HL-60 (cell line): ENCODE measurements at regions not wholly inside any gene's neighbourhood (a gene's known extent, or its start where the extent isn't known, plus 50 kb on each side); places are given as distances from the start of the nearest gene placed in this dataset.

Experiments used
- DNase-seq, 2 experiments: peaks; one replicate each; pipeline ENCODE4 v3.0.0-alpha.2; 2010 to 2020; ENCODE audit warnings: low read depth in 1 of 2, low spot score in 1 of 2
- H3K27ac ChIP-seq: fragments of 250-450 bp; sonication (Bioruptor Pico); replicated peaks from 2 replicates; pipeline ENCODE4 v1.5.1; 2020; ENCODE audit warnings: mild to moderate bottlenecking, moderate library complexity
- H3K27me3 ChIP-seq: fragments of 250-450 bp; sonication (Bioruptor Pico); 2 replicates; pipeline ENCODE4 v1.5.1; 2021; ENCODE audit warnings: mild to moderate bottlenecking, moderate library complexity; ENCODE audit not compliant: insufficient read depth, poor library complexity, severe bottlenecking
- H3K4me3 ChIP-seq: replicated peaks from 2 replicates; pipeline ENCODE4 v1.5.1; 2011; ENCODE audit warnings: mild to moderate bottlenecking, control low read depth, low read length; ENCODE audit not compliant: insufficient read depth
- GABPA ChIP-seq: IDR thresholded peaks from 2 replicates; pipeline ENCODE4 v1.6.1; 2012; ENCODE audit warnings: low read depth
- POLR2AphosphoS5 ChIP-seq: IDR thresholded peaks from 2 replicates; pipeline ENCODE4 v1.6.1; 2012; ENCODE audit warnings: low read depth
- SPI1 ChIP-seq: IDR thresholded peaks from 2 replicates; pipeline ENCODE4 v1.6.1; 2012; ENCODE audit warnings: low read depth, mild to moderate bottlenecking, borderline replicate concordance
- TF ChIP-seq, protein P1 (sequence below): IDR thresholded peaks from one replicate; pipeline ENCODE4 v1.5.1; 2011; ENCODE audit warnings: low read length, control low read depth, inconsistent platforms; ENCODE audit not compliant: insufficient read depth
- TF ChIP-seq, protein P2 (sequence below): IDR thresholded peaks from 2 replicates; pipeline ENCODE4 v1.6.1; 2012; ENCODE audit warnings: low read depth; ENCODE audit not compliant: insufficient replicate concordance

DNA sequence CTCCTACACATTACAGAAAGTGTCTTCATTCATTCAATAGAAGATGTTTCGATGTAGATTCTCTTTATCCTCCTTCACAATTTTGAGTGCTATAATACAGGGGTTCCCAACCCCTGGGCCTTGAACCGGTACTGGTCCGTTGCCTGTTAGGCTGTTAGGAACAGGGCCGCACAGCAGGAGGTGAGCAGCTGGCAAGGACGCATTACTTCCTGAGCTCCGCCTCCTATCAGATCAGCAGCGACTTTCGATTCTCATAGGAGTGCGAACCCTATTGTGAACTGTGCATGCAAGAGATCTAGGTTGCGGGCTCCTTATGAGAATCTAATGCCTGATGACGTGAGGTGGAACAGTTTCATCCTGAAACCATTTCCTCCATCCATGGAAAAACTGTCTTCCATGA is 153.0 kb upstream of the SMC2 start:
- TF ChIP-seq, protein P1, sequence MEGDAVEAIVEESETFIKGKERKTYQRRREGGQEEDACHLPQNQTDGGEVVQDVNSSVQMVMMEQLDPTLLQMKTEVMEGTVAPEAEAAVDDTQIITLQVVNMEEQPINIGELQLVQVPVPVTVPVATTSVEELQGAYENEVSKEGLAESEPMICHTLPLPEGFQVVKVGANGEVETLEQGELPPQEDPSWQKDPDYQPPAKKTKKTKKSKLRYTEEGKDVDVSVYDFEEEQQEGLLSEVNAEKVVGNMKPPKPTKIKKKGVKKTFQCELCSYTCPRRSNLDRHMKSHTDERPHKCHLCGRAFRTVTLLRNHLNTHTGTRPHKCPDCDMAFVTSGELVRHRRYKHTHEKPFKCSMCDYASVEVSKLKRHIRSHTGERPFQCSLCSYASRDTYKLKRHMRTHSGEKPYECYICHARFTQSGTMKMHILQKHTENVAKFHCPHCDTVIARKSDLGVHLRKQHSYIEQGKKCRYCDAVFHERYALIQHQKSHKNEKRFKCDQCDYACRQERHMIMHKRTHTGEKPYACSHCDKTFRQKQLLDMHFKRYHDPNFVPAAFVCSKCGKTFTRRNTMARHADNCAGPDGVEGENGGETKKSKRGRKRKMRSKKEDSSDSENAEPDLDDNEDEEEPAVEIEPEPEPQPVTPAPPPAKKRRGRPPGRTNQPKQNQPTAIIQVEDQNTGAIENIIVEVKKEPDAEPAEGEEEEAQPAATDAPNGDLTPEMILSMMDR: no peak
- no peak for TF ChIP-seq SPI1
- no peak for TF ChIP-seq POLR2AphosphoS5
- TF ChIP-seq, protein P2, sequence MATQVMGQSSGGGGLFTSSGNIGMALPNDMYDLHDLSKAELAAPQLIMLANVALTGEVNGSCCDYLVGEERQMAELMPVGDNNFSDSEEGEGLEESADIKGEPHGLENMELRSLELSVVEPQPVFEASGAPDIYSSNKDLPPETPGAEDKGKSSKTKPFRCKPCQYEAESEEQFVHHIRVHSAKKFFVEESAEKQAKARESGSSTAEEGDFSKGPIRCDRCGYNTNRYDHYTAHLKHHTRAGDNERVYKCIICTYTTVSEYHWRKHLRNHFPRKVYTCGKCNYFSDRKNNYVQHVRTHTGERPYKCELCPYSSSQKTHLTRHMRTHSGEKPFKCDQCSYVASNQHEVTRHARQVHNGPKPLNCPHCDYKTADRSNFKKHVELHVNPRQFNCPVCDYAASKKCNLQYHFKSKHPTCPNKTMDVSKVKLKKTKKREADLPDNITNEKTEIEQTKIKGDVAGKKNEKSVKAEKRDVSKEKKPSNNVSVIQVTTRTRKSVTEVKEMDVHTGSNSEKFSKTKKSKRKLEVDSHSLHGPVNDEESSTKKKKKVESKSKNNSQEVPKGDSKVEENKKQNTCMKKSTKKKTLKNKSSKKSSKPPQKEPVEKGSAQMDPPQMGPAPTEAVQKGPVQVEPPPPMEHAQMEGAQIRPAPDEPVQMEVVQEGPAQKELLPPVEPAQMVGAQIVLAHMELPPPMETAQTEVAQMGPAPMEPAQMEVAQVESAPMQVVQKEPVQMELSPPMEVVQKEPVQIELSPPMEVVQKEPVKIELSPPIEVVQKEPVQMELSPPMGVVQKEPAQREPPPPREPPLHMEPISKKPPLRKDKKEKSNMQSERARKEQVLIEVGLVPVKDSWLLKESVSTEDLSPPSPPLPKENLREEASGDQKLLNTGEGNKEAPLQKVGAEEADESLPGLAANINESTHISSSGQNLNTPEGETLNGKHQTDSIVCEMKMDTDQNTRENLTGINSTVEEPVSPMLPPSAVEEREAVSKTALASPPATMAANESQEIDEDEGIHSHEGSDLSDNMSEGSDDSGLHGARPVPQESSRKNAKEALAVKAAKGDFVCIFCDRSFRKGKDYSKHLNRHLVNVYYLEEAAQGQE: no peak
- no peak for TF ChIP-seq GABPA
- no peak overlapping the region for H3K27ac ChIP-seq
- H3K4me3 ChIP-seq: no peak overlapping the region
- H3K27me3 ChIP-seq: no peaks in the 10 kb centered on the region
- no peak for DNase-seq

DNA sequence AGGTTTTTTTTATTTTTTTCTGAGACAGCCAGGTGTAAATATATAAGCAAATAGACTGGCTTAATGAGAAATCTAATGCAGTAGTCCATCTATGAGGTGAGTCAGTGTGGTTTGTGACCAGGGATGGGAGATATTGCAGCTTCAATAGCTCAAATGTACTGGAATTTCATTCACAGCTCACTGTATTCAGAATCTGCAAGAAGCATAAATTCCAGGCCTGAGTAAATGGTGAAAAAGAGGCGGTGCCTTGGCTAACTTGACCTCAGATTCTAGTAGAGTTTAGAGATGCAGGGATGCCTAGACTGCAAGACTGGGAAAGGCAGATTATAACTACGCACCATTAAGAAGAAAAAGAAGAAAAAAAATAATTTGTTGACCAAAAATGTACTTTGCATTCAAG is 151.9 kb upstream of the SMC2 start:
- no peak overlapping the region for H3K27ac ChIP-seq
- no peaks in the 10 kb centered on the region for H3K27me3 ChIP-seq
- H3K4me3 ChIP-seq: no peak overlapping the region
- TF ChIP-seq GABPA: no peak
- TF ChIP-seq, protein P2: no peak
- no peak for DNase-seq

DNA sequence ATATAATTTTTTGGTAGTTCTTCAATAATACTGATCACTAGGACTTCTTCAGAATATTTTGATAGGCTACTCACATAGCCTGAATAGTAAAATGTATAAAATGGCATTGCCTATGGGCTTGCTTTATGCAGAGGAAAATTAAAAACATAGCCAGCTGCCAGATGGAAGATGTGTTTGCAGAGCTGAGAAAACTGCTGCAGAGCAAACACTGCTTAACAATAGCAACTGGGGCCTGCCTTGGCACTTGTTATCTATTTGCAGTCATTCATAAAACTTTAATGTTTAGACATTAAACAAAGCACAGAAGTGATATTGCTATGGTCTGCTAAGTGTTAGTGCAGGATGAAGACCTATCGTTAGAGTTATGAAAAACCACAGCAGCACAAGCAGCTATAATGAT is 151.5 kb upstream of the SMC2 start:
- Histone ChIP-seq H3K27ac (no peak overlapping the region), H3K27me3 (no peaks in the 10 kb centered on the region), H3K4me3 (no peak overlapping the region)
- TF ChIP-seq, protein P2: no peak
- no peak for TF ChIP-seq POLR2AphosphoS5
- TF ChIP-seq, protein P1: no peak
- no peak for TF ChIP-seq GABPA
- TF ChIP-seq SPI1: no peak
- DNase-seq: no peak

DNA sequence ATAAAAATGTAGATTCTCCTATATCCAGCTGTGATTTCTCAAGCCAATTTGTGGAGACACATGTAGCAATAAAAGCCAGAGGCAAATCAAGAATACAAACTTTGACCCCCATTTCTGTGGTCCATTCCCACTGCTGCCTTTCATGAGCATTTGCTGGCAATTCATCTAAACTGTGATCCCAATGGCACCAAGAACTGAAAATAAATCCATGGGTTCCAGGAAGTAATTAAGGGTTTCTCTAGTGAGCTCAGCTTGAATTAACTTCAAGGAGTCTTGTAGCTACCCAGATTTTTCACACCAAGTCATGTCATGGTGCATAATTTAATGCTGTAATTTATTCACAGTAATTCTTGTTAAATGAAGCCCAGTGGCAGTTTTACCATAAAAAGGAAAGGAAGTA is 145.0 kb upstream of the SMC2 start:
- no peak for DNase-seq
- Histone ChIP-seq H3K27me3 (no peaks in the 10 kb centered on the region), H3K4me3 (no peak overlapping the region), H3K27ac (no peak overlapping the region)
- TF ChIP-seq GABPA: no peak
- TF ChIP-seq POLR2AphosphoS5: no peak
- no peak for TF ChIP-seq SPI1
- TF ChIP-seq, protein P2: no peak
- TF ChIP-seq, protein P1: no peak
